Activated B cell treated with CpG ODN at 0.5 μM for 24 hours (primary cell): ENCODE measurements at regions not wholly inside any gene's neighbourhood (a gene's known extent, or its start where the extent isn't known, plus 50 kb on each side); places are given as distances from the start of the nearest gene placed in this dataset.
A peak's percentile ranks its signal among the peaks of the same experiment; 100 is the strongest.
"Not testable (repeated sequence)": the region's sequence is repeated elsewhere in the genome, so short reads cannot be mapped to it uniquely, and the experiment has no call there.

Source experiments
- ATAC-seq: fragments of 200-7000 bp; cut with Tn5 transposase; one replicate; pipeline ENCODE4 v1.10.0; 2021; ENCODE audit warnings: low read depth, mild to moderate bottlenecking, moderate library complexity
- CTCF ChIA-PET: fragments of 350-600 bp; sonication (Branson Sonifier 250); formaldehyde crosslinking; loops from one replicate; lab custom pipeline; 2021; ENCODE audit warnings: antibody characterized with exemption; lab: Charles Lee
- POLR2A ChIA-PET: fragments of 350-600 bp; sonication (Branson Sonifier 250); formaldehyde crosslinking; loops from one replicate; lab custom pipeline; 2021; ENCODE audit warnings: antibody characterized with exemption; lab: Charles Lee
- DNase-seq: peaks from one replicate; pipeline ENCODE4 v3.0.0; 2022
- H3K27ac Mint-ChIP-seq: one replicate; pipeline ENCODE4 v1.8.0; 2020; ENCODE audit warnings: mixed read lengths
- H3K27me3 Mint-ChIP-seq: one replicate; pipeline ENCODE4 v1.8.0; 2021; ENCODE audit warnings: mixed read lengths
- H3K36me3 Mint-ChIP-seq: one replicate; pipeline ENCODE4 v1.8.0; 2021; ENCODE audit warnings: low read depth, mixed read lengths
- H3K4me1 Mint-ChIP-seq: one replicate; pipeline ENCODE4 v1.8.0; 2021; ENCODE audit warnings: mixed read lengths
- H3K4me3 Mint-ChIP-seq: one replicate; pipeline ENCODE4 v1.8.0; 2020; ENCODE audit warnings: mild to moderate bottlenecking, mixed read lengths
- H3K9me3 Mint-ChIP-seq: one replicate; pipeline ENCODE4 v1.8.0; 2020; ENCODE audit warnings: mixed read lengths
- intact Hi-C: fragments of 100-400 bp; cut with micrococcal nuclease; formaldehyde crosslinking; loops from one replicate; pipeline ENCODE4 v1.15.1; 2024

- intact Hi-C loops, result not testable (repeated sequence)
- peak; percentile 65 for DNase-seq
These were observed 1609.3 kb downstream of the SPATA31A7 start for GRCh38 chr9:62798884-62799850.

GRCh38 chr9:62799851-62800371 lies 1610.1 kb downstream of the SPATA31A7 start:
- intact Hi-C loops, ATAC-seq, H3K9me3 Mint-ChIP-seq, H3K36me3 Mint-ChIP-seq, H3K27me3 Mint-ChIP-seq: not testable (repeated sequence)
- peak; percentile 71 for DNase-seq
- Mint-ChIP-seq H3K4me3 (peak overlapping the region; percentile 81), H3K27ac (peak overlapping the region; percentile 87), H3K4me1 (peaks cover 36% of the 10 kb centered on the region)
- ChIA-PET POLR2A (interaction anchor here (3.3 kb wide), 1 partner anchor 1017 kb away, joined by 86 read pairs; no protein-coding TSS in a partner anchor), CTCF (interaction anchor here (1.7 kb wide), 1 partner anchor 1018 kb away, joined by 3 read pairs; no protein-coding TSS in a partner anchor)

More at GRCh38 chr9:62798884-62799850, 1609.3 kb downstream of the SPATA31A7 start:
- H3K27me3 Mint-ChIP-seq, H3K36me3 Mint-ChIP-seq, ATAC-seq, H3K9me3 Mint-ChIP-seq: not testable (repeated sequence)
- H3K27ac Mint-ChIP-seq, result peak overlapping the region; percentile 87
- ChIA-PET POLR2A (interaction anchor here (3.3 kb wide), 1 partner anchor 1018 kb away, joined by 86 read pairs; no protein-coding TSS in a partner anchor), CTCF (interaction anchor here (1.7 kb wide), 1 partner anchor 1018 kb away, joined by 3 read pairs; no protein-coding TSS in a partner anchor)
- H3K4me3 Mint-ChIP-seq, result peak overlapping the region; percentile 81
- peaks cover 34% of the 10 kb centered on the region for H3K4me1 Mint-ChIP-seq

GRCh38 chr9:62800451-62801371 lies 1610.9 kb downstream of the SPATA31A7 start:
- H3K27me3 Mint-ChIP-seq, ATAC-seq, H3K9me3 Mint-ChIP-seq, CTCF ChIA-PET, intact Hi-C loops: not testable (repeated sequence)
- peak overlapping the region; percentile 87 for H3K27ac Mint-ChIP-seq
- peak; percentile 60 for DNase-seq
- peaks cover 13% of the 10 kb centered on the region for H3K36me3 Mint-ChIP-seq
- H3K4me3 Mint-ChIP-seq, result peak overlapping the region; percentile 81
- H3K4me1 Mint-ChIP-seq, result peaks cover 36% of the 10 kb centered on the region
- POLR2A ChIA-PET, result interaction anchor here (3.3 kb wide), 1 partner anchor 1016 kb away, joined by 86 read pairs; no protein-coding TSS in a partner anchor

GRCh38 chr9:62801372-62801811 lies 1611.6 kb downstream of the SPATA31A7 start:
- intact Hi-C loops, ATAC-seq, H3K9me3 Mint-ChIP-seq, CTCF ChIA-PET, H3K27me3 Mint-ChIP-seq: not testable (repeated sequence)
- POLR2A ChIA-PET, result interaction anchor here (3.3 kb wide), 1 partner anchor 1016 kb away, joined by 86 read pairs; no protein-coding TSS in a partner anchor
- Mint-ChIP-seq H3K4me1 (peaks cover 36% of the 10 kb centered on the region), H3K36me3 (peaks cover 14% of the 10 kb centered on the region), H3K4me3 (peak overlapping the region; percentile 81), H3K27ac (peak overlapping the region; percentile 87)
- DNase-seq, result peak; percentile 38

GRCh38 chr9:62801961-62802718 lies 1612.3 kb downstream of the SPATA31A7 start:
- intact Hi-C loops, H3K27me3 Mint-ChIP-seq, H3K9me3 Mint-ChIP-seq: not testable (repeated sequence)
- ChIA-PET POLR2A (interaction anchor here (1.4 to 1.9 kb wide), 2 partner anchors 36 to 1015 kb away, joined by 7 to 16 read pairs; no protein-coding TSS in a partner anchor), CTCF (interaction anchor here (1.4 kb wide), 1 partner anchor 1015 kb away, joined by 3 read pairs; no protein-coding TSS in a partner anchor)
- DNase-seq (peak; percentile 96), ATAC-seq (peak; percentile 94)
- H3K36me3 Mint-ChIP-seq, result peaks cover 15% of the 10 kb centered on the region
- H3K4me3 Mint-ChIP-seq, result peak overlapping the region; percentile 81
- H3K27ac Mint-ChIP-seq, result peak overlapping the region; percentile 87
- peaks cover 36% of the 10 kb centered on the region for H3K4me1 Mint-ChIP-seq

- ChIA-PET POLR2A (interaction anchor here (1.4 to 1.9 kb wide), 2 partner anchors 36 to 1014 kb away, joined by 7 to 16 read pairs; no protein-coding TSS in a partner anchor), CTCF (interaction anchor here (1.4 kb wide), 1 partner anchor 1015 kb away, joined by 3 read pairs; no protein-coding TSS in a partner anchor)
- intact Hi-C loops, DNase-seq, H3K9me3 Mint-ChIP-seq, ATAC-seq, H3K27me3 Mint-ChIP-seq: not testable (repeated sequence)
- H3K36me3 Mint-ChIP-seq, result peaks cover 15% of the 10 kb centered on the region
- H3K4me3 Mint-ChIP-seq, result peak overlapping the region; percentile 81
- peak overlapping the region; percentile 87 for H3K27ac Mint-ChIP-seq
- H3K4me1 Mint-ChIP-seq, result peaks cover 36% of the 10 kb centered on the region
These were observed 1612.9 kb downstream of the SPATA31A7 start for GRCh38 chr9:62802719-62803079.

- POLR2A ChIA-PET, result interaction anchor here (0.6 to 1.9 kb wide), 3 partner anchors 10 to 1014 kb away, joined by 6 to 16 read pairs (median 7); no protein-coding TSS in a partner anchor
- H3K27ac Mint-ChIP-seq, result peak overlapping the region; percentile 87
These were observed 1613.3 kb downstream of the SPATA31A7 start for GRCh38 chr9:62803099-62803498.

GRCh38 chr9:62804314-62804713 lies 1614.5 kb downstream of the SPATA31A7 start:
- DNase-seq, H3K27me3 Mint-ChIP-seq, intact Hi-C loops, H3K9me3 Mint-ChIP-seq, POLR2A ChIA-PET, H3K27ac Mint-ChIP-seq, H3K4me3 Mint-ChIP-seq, ATAC-seq, CTCF ChIA-PET: not testable (repeated sequence)
- peaks cover 19% of the 10 kb centered on the region for H3K36me3 Mint-ChIP-seq
- peaks cover 30% of the 10 kb centered on the region for H3K4me1 Mint-ChIP-seq

More at GRCh38 chr9:62803099-62803498, 1613.3 kb downstream of the SPATA31A7 start:
- H3K9me3 Mint-ChIP-seq, ATAC-seq, intact Hi-C loops, H3K27me3 Mint-ChIP-seq, DNase-seq: not testable (repeated sequence)
- CTCF ChIA-PET, result interaction anchor here (1.4 kb wide), 1 partner anchor 1014 kb away, joined by 3 read pairs; no protein-coding TSS in a partner anchor
- Mint-ChIP-seq H3K4me3 (peak overlapping the region; percentile 81), H3K36me3 (peaks cover 17% of the 10 kb centered on the region), H3K4me1 (peaks cover 36% of the 10 kb centered on the region)

GRCh38 chr9:62807424-62807823 lies 1617.6 kb downstream of the SPATA31A7 start:
- CTCF ChIA-PET, H3K4me3 Mint-ChIP-seq, H3K27me3 Mint-ChIP-seq, H3K4me1 Mint-ChIP-seq, H3K27ac Mint-ChIP-seq, ATAC-seq, H3K9me3 Mint-ChIP-seq, intact Hi-C loops, DNase-seq, POLR2A ChIA-PET: not testable (repeated sequence)
- peaks cover 13% of the 10 kb centered on the region for H3K36me3 Mint-ChIP-seq

GRCh38 chr9:62808081-62808480 lies 1618.2 kb downstream of the SPATA31A7 start:
- H3K36me3 Mint-ChIP-seq, result peaks cover 13% of the 10 kb centered on the region
- H3K27ac Mint-ChIP-seq, H3K27me3 Mint-ChIP-seq, POLR2A ChIA-PET, H3K9me3 Mint-ChIP-seq, CTCF ChIA-PET, H3K4me1 Mint-ChIP-seq, H3K4me3 Mint-ChIP-seq, ATAC-seq, intact Hi-C loops, DNase-seq: not testable (repeated sequence)
